ENCODE measurements at regions not wholly inside any gene's neighbourhood (a gene's known extent, or its start where the extent isn't known, plus 50 kb on each side); places are given as distances from the start of the nearest gene placed in this dataset.

DNA sequence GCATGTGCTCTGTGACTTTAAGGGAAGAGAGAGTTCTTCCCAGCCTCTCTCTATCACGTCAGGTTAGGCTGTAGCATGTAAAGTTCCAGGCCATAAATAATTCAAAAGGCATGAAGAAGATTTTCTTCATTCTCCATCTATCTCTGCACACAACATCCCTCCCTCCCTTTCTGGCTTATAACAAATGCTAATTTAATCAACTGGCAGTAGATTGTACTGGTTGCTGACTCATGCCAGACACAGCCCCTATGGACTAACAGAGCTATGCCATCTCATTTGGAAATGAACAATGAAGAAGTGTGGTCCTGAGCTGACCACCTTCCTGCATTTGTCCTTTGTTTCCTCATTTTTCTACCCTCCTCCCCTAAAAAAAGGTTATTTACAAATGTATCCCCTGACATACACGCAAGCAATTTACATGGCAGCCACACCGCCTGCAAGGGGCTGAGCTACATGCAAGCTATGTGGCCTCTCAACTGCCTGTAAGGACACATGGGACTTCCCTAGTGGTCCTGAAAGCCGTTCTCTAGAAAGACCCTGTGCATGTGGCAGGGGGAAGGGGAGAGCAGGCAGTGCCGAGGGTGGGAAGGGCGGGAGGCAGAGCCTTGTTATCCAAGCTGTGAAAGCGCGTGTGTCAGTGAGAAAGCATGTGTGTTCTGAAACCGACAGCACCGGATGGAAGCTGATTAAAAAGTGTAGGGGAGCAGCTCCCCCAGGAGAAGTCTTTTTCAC lies 90.9 kb upstream of the KLF7 start:
- in situ Hi-C loops (cut with MboI; ENCODE audit: low pct_unique_long_range_greater_than_20kb, low sequenced_read_pairs, unreplicated experiment), result no loop called here
- TF ChIP-seq, protein P1, sequence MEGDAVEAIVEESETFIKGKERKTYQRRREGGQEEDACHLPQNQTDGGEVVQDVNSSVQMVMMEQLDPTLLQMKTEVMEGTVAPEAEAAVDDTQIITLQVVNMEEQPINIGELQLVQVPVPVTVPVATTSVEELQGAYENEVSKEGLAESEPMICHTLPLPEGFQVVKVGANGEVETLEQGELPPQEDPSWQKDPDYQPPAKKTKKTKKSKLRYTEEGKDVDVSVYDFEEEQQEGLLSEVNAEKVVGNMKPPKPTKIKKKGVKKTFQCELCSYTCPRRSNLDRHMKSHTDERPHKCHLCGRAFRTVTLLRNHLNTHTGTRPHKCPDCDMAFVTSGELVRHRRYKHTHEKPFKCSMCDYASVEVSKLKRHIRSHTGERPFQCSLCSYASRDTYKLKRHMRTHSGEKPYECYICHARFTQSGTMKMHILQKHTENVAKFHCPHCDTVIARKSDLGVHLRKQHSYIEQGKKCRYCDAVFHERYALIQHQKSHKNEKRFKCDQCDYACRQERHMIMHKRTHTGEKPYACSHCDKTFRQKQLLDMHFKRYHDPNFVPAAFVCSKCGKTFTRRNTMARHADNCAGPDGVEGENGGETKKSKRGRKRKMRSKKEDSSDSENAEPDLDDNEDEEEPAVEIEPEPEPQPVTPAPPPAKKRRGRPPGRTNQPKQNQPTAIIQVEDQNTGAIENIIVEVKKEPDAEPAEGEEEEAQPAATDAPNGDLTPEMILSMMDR (IDR thresholded peaks at IDR 0.05; ENCODE audit: extremely low read depth, insufficient read depth, missing control alignments), result no peak
- DNase-seq (ENCODE audit: low spot score), result no peak

DNA sequence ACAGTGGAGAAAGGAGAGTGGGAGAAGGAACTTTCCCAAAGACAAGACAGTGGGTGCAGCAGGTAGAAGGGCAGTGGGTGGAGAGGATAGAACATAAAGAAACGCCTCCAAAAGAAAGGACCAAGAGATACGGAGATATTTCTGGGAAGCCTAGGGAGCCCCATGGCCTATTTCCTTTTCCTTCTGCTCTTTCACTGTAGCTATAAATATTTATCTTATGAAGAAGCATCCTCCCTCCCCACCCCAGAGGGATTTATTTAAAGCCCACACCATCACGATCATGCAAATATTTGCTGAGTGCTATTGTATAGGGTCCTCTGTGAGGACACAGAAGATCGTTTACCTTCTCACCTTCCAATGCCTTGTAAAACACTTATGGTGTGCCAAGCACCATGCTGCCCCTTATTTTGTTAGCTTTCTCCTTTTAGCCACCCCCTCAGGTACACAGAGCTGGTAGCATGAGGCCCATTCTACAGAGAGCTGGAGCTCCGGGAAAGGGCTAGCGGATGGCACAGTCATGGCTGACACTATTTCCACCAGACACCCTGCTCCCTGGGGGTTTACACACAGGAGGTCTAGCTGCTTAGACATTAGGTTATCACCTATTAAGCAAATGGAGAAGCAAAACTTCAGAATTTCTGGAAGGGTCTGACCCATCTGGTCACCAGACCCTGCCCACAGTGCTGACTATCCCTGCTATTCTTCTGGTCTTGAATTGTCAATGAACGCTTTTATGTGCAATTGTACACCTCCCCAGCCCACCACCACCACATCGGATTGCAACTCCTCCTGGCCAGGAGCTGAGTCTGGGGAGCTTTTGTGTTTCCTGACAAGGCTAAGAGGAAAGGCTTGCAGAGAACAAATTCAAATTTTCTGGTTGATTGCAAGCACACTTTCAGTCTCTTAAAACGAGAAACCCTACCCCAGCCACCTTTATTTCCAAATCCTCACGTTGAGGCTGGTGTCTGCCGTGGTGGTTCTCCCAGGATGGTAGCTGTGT lies 91.8 kb upstream of the KLF7 start:
- in situ Hi-C loops (cut with MboI; ENCODE audit: low pct_unique_long_range_greater_than_20kb, low sequenced_read_pairs, unreplicated experiment), result no loop called here
- DNase-seq (ENCODE audit: low spot score), result no peak
- TF ChIP-seq, protein P1 (IDR thresholded peaks at IDR 0.05; ENCODE audit: extremely low read depth, insufficient read depth, missing control alignments), result no peak

DNA sequence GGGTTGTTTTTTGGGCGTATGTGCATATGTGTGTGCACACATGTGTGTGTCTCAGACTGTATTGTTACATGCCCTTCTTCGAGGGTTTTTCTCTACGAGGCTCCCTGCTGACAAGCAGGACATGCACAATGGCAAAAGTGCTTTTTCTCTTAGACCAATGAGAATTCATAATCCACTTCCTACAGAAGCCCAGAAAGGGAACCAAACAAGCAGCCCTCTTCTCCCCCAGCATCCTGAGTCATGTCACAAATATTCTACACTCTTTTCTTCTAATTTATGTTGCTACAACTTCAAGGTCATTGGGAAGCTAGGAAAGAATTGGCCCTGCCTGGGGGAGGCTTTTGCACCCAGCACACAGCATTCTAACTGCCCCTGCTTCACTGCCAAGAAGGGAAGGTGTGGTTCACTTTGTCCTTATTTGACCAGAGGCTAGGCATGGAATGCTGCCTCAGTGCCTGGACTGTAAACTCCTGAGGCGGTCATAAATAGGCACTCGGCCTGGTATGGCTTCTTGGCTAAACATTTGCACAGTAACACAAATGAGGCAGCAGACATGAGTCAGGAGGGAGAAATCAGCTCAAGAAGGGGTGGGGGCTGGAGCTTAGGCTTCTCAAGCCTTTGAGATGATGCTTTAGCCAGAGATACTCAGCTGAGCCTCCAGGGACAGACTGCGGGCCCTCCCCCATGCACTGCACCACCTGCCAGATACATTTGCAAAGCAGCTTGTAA lies 92.7 kb upstream of the KLF7 start:
- in situ Hi-C loops (cut with MboI; ENCODE audit: low pct_unique_long_range_greater_than_20kb, low sequenced_read_pairs, unreplicated experiment), result no loop called here
- no peak for DNase-seq (ENCODE audit: low spot score)
- TF ChIP-seq, protein P1 (IDR thresholded peaks at IDR 0.05; ENCODE audit: extremely low read depth, insufficient read depth, missing control alignments), result no peak

DNA sequence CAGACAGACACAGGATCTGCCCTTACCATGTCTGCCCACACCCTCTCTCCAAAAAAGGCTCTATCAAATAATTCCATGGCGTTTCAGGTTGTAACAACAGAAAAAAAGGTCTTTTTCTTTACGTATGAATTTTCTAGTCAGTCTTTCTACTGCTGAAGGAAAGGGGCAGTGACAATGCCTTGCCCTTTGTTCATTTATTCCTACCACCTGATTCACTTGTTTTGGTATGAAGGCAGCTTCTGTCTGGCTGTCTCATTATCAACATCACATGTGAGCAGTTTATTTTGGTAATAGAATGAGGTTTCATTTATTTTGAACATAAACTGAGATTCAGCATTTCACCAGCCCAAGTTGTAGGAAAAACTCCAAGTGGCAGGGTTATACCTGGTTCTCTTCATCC lies 94.3 kb upstream of the KLF7 start:
- TF ChIP-seq, protein P1 (IDR thresholded peaks at IDR 0.05; ENCODE audit: extremely low read depth, insufficient read depth, missing control alignments), result no peak
- in situ Hi-C loops (cut with MboI; ENCODE audit: low pct_unique_long_range_greater_than_20kb, low sequenced_read_pairs, unreplicated experiment), result no loop called here
- no peak for DNase-seq (ENCODE audit: low spot score)

DNA sequence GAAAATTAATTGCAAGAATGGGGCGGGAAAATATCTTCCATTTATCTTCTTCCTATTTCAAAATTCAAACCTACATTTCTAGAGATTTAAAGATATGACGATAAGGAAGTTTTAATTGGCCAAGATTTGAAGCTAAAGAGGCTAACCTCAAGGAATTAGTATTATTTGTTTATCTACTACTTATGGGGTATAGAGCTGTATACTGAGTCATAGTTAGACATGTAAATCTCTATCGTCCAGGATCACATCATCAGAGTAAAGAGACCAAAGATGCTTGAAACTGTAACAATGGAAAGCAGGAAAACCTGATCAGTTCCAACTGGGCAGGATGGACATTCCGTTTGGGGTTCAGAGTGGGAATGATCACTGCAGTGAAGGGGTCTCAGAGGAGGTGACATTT lies 95.2 kb upstream of the KLF7 start:
- no peak for DNase-seq (ENCODE audit: low spot score)
- TF ChIP-seq, protein P1 (IDR thresholded peaks at IDR 0.05; ENCODE audit: extremely low read depth, insufficient read depth, missing control alignments), result no peak
- in situ Hi-C loops (cut with MboI; ENCODE audit: low pct_unique_long_range_greater_than_20kb, low sequenced_read_pairs, unreplicated experiment), result no loop called here

DNA sequence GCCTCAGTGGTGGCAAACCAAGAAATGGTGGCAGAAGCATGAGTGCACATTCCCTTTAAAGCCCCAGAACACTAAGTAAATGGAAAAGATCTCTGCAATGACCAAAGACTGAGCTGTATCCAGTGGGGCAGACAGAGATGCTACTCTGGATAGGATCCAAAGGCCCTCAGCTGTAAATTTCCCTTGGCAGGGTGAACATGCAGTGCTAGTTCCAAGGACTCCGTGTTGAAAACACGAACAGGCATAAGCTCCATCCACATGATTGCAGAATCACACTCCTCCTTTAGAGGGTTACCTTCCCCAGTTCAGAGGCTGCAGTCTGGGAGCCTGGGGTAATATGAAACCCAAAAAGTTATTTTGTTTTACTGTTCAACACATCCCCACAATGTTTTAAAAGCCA lies 98.6 kb upstream of the KLF7 start:
- DNase-seq (ENCODE audit: low spot score), result no peak
- TF ChIP-seq, protein P1 (IDR thresholded peaks at IDR 0.05; ENCODE audit: extremely low read depth, insufficient read depth, missing control alignments), result no peak
- in situ Hi-C loops (cut with MboI; ENCODE audit: low pct_unique_long_range_greater_than_20kb, low sequenced_read_pairs, unreplicated experiment), result no loop called here
